ENCODE measurements at regions not wholly inside any gene's neighbourhood (a gene's known extent, or its start where the extent isn't known, plus 50 kb on each side); places are given as distances from the start of the nearest gene placed in this dataset.
"Not testable (repeated sequence)": the region's sequence is repeated elsewhere in the genome, so short reads cannot be mapped to it uniquely, and the experiment has no call there.

- no peaks in the 10 kb centered on the region for H3K36me3 Mint-ChIP-seq (ENCODE audit: low read depth)
- no peak for TF ChIP-seq CTCF (IDR thresholded peaks at IDR 0.05)
- H3K27me3 Mint-ChIP-seq (ENCODE audit: low read depth, poor library complexity), result peaks cover 3% of the 10 kb centered on the region
- DNase-seq, result peak; percentile 75
- H3K4me3 Mint-ChIP-seq, result peak overlapping the region; percentile 49
- no peaks in the 10 kb centered on the region for H3K9me3 Mint-ChIP-seq
- peaks cover 87% of the 10 kb centered on the region for H3K4me1 Mint-ChIP-seq
- peak overlapping the region; percentile 99 for H3K27ac Mint-ChIP-seq
These were observed 120.6 kb upstream of the MYCN start for GRCh38 chr2:15819562-15820256.

- DNase-seq, result no peak
- Mint-ChIP-seq H3K27me3 (ENCODE audit: low read depth, poor library complexity) (peaks cover 3% of the 10 kb centered on the region), H3K27ac (peak overlapping the region; percentile 99), H3K4me3 (no peak overlapping the region), H3K4me1 (peaks cover 87% of the 10 kb centered on the region), H3K9me3 (no peaks in the 10 kb centered on the region), H3K36me3 (ENCODE audit: low read depth) (no peaks in the 10 kb centered on the region)
- TF ChIP-seq CTCF (IDR thresholded peaks at IDR 0.05), result no peak
These were observed 120.1 kb upstream of the MYCN start for GRCh38 chr2:15820257-15820566.

DNA sequence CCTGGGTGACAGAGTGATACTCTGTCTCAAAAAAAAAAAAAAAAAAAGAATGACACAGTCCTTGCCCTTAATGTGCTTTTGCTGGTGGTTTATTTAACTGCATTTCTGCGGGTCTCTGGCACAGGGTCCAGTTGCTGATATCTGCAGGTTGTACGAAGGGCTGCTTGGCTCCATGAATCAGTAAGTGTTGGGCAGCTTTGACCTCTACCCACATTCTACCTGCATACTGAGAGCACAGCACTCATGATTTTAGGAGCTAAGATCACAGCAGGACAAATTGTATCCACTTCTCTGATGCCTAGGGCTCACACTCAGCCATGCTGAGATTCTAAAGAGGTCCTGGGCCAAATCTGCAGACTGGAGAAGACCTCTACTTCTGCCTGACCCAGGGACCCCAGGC is 119.4 kb upstream of the MYCN start:
- no peak for DNase-seq
- Mint-ChIP-seq H3K4me3 (no peak overlapping the region), H3K4me1 (peaks cover 87% of the 10 kb centered on the region), H3K27ac (peak overlapping the region; percentile 99), H3K27me3 (ENCODE audit: low read depth, poor library complexity) (peaks cover 3% of the 10 kb centered on the region), H3K36me3 (ENCODE audit: low read depth) (no peaks in the 10 kb centered on the region), H3K9me3 (no peaks in the 10 kb centered on the region)
- TF ChIP-seq CTCF (IDR thresholded peaks at IDR 0.05), result no peak

- H3K27me3 Mint-ChIP-seq (ENCODE audit: low read depth, poor library complexity), result peaks cover 3% of the 10 kb centered on the region
- no peaks in the 10 kb centered on the region for H3K9me3 Mint-ChIP-seq
- TF ChIP-seq CTCF (IDR thresholded peaks at IDR 0.05), result no peak
- H3K36me3 Mint-ChIP-seq (ENCODE audit: low read depth), result no peaks in the 10 kb centered on the region
- H3K4me1 Mint-ChIP-seq, result peaks cover 87% of the 10 kb centered on the region
- no peak overlapping the region for H3K27ac Mint-ChIP-seq
- DNase-seq, result no peak
- H3K4me3 Mint-ChIP-seq, result no peak overlapping the region
These were observed 118.0 kb upstream of the MYCN start for GRCh38 chr2:15822151-15823044.

GRCh38 chr2:15823459-15824396 is 116.6 kb upstream of the MYCN start:
- TF ChIP-seq CTCF (IDR thresholded peaks at IDR 0.05), result no peak
- Mint-ChIP-seq H3K27me3 (ENCODE audit: low read depth, poor library complexity) (peaks cover 3% of the 10 kb centered on the region), H3K9me3 (no peaks in the 10 kb centered on the region), H3K4me1 (peaks cover 81% of the 10 kb centered on the region), H3K36me3 (ENCODE audit: low read depth) (no peaks in the 10 kb centered on the region), H3K4me3 (no peak overlapping the region), H3K27ac (no peak overlapping the region)
- no peak for DNase-seq

DNA sequence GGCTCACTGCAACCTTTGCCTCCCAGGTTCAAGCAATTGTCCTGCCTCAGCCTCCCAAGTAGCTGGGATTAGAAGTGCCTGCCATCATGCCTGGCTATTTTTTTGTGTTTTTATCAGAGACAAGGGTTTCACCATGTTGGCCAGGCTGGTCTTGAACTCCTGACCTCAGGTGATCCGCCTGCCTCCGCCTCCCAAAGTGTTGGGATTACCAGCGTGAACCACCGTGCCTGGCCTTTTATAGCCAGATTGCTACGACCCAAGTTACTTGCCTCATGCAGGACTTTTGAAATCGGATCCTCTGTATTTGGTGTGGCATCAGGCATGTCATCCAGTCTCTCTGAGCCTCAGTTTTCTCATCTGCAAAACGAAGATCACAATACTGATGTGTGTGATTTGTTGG is 115.9 kb upstream of the MYCN start:
- not testable (repeated sequence) for H3K9me3 Mint-ChIP-seq; H3K36me3 Mint-ChIP-seq (ENCODE audit: low read depth); DNase-seq; H3K4me3 Mint-ChIP-seq; H3K27ac Mint-ChIP-seq; H3K27me3 Mint-ChIP-seq (ENCODE audit: low read depth, poor library complexity)
- H3K4me1 Mint-ChIP-seq, result peaks cover 81% of the 10 kb centered on the region
